ENCODE measurements at regions not wholly inside any gene's neighbourhood (a gene's known extent, or its start where the extent isn't known, plus 50 kb on each side); places are given as distances from the start of the nearest gene placed in this dataset.
"Not testable (repeated sequence)": the region's sequence is repeated elsewhere in the genome, so short reads cannot be mapped to it uniquely, and the experiment has no call there.

- DNase-seq (ENCODE audit: low read depth in 2 of 2) = no peak
Observed at GRCh38 chr15:70602834-70603560, 160.4 kb downstream of the UACA start.

- DNase-seq (ENCODE audit: low read depth in 2 of 2) = no peak
Observed at GRCh38 chr15:70602281-70602680, 161.1 kb downstream of the UACA start.

GRCh38 chr15:70597945-70598344, 165.4 kb downstream of the UACA start:
- DNase-seq (ENCODE audit: low read depth in 2 of 2) = no peak

GRCh38 chr15:70597056-70597603, 166.2 kb downstream of the UACA start:
- DNase-seq (ENCODE audit: low read depth in 2 of 2) = no peak

GRCh38 chr15:70596354-70597055, 166.9 kb downstream of the UACA start:
- no peak for DNase-seq (ENCODE audit: low read depth in 2 of 2)

GRCh38 chr15:70593795-70594194, 169.6 kb downstream of the UACA start:
- DNase-seq (ENCODE audit: low read depth in 2 of 2) = no peak

GRCh38 chr15:70589728-70590127, 173.6 kb downstream of the UACA start:
- no peak for DNase-seq (ENCODE audit: low read depth in 2 of 2)

- DNase-seq (ENCODE audit: low read depth in 2 of 2) = no peak
Observed at GRCh38 chr15:70589221-70589620, 174.1 kb downstream of the UACA start.

GRCh38 chr15:70588613-70589012, 174.7 kb downstream of the UACA start:
- no peak for DNase-seq (ENCODE audit: low read depth in 2 of 2)

- no peak for DNase-seq (ENCODE audit: low read depth in 2 of 2)
Observed at GRCh38 chr15:70587896-70588567, 175.3 kb downstream of the UACA start.

GRCh38 chr15:70587012-70587634, 176.2 kb downstream of the UACA start:
- not testable (repeated sequence) for DNase-seq (ENCODE audit: low read depth in 2 of 2)

- no peak for DNase-seq (ENCODE audit: low read depth in 2 of 2)
Observed at GRCh38 chr15:70586241-70586640, 177.1 kb downstream of the UACA start.

GRCh38 chr15:70585707-70586034, 177.7 kb downstream of the UACA start:
- no peak for DNase-seq (ENCODE audit: low read depth in 2 of 2)

- peak in 1 of 2 donors; percentile 50 for DNase-seq (ENCODE audit: low read depth in 2 of 2)
Observed at GRCh38 chr15:70584838-70585706, 178.3 kb downstream of the UACA start.

GRCh38 chr15:70584441-70584837, 178.9 kb downstream of the UACA start:
- DNase-seq (ENCODE audit: low read depth in 2 of 2) = no peak

- no peak for DNase-seq (ENCODE audit: low read depth in 2 of 2)
Observed at GRCh38 chr15:70583006-70583405, 180.4 kb downstream of the UACA start.

GRCh38 chr15:70582143-70582945, 181.0 kb downstream of the UACA start:
- no peak for DNase-seq (ENCODE audit: low read depth in 2 of 2)

- DNase-seq (ENCODE audit: low read depth in 2 of 2) = no peak
Observed at GRCh38 chr15:70580958-70581357, 182.4 kb downstream of the UACA start.

- no peak for DNase-seq (ENCODE audit: low read depth in 2 of 2)
Observed at GRCh38 chr15:70580286-70580685, 183.1 kb downstream of the UACA start.

- DNase-seq (ENCODE audit: low read depth in 2 of 2) = no peak
Observed at GRCh38 chr15:70579766-70580165, 183.6 kb downstream of the UACA start.

All from stimulated activated CD4-positive, alpha-beta T cell treated with anti-CD3 and anti-CD28 coated beads, Interleukin-1b, Interleukin-23, amount 100 ng/mL, for 1 hour (primary cell).